D721Med (cell line): ENCODE measurements at regions not wholly inside any gene's neighbourhood (a gene's known extent, or its start where the extent isn't known, plus 50 kb on each side); places are given as distances from the start of the nearest gene placed in this dataset.
"Not testable (repeated sequence)": the region's sequence is repeated elsewhere in the genome, so short reads cannot be mapped to it uniquely, and the experiment has no call there.

Experiments
- DNase-seq: peaks from one replicate; pipeline ENCODE4 v3.0.0; 2011; ENCODE audit warnings: low spot score; ENCODE audit not compliant: insufficient read length
- FAIRE-seq: peaks from 2 replicates; lab custom pipeline; 2011; peaks lifted over from hg19 to GRCh38; lab: Jason Lieb, UNC
- TF ChIP-seq, protein P1 (sequence below): IDR thresholded peaks from 2 replicates; pipeline ENCODE4 v1.5.1; 2012; ENCODE audit warnings: mild to moderate bottlenecking, control low read depth; ENCODE audit not compliant: insufficient read depth; ENCODE audit errors: missing control alignments

DNA sequence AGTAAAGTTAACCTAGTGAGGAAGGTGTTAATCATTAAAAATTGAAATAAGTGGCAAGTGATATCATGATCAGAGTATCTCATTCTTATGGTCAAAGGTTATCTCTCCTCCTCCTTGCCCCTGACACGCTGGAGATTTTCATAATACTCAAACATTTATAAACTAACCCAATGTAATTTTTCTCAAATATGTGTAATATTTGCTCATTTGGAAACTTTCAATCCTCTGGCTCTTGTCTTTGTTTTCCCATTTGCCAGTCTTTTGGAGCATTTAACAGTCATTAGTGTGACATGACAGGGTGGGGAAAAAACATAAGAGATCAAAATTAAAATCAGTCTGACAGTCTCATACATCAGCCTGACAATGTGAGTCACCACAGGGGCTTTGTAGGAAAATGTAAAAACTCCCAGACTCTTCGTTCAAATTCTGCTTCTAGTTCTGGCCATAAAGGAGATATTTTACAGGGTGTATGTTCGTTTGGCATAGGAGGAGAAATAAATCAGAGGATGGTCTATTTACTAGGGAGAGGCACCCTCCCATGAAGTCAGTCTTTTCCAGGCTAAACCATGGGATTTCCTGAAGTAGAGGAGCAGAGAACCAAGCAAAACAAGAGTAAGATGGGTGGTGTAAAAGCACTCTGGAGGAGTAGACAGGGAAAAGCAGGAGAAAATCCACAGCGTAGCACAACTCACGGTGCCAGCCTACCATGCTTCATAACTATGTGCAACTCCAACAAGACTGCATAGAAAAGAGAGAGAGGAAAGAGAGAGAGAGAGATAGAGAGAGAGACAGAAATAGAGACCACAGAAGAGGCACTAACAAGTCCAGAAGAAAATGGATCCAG lies 369.2 kb upstream of the PDE3A start:
- TF ChIP-seq, protein P1, sequence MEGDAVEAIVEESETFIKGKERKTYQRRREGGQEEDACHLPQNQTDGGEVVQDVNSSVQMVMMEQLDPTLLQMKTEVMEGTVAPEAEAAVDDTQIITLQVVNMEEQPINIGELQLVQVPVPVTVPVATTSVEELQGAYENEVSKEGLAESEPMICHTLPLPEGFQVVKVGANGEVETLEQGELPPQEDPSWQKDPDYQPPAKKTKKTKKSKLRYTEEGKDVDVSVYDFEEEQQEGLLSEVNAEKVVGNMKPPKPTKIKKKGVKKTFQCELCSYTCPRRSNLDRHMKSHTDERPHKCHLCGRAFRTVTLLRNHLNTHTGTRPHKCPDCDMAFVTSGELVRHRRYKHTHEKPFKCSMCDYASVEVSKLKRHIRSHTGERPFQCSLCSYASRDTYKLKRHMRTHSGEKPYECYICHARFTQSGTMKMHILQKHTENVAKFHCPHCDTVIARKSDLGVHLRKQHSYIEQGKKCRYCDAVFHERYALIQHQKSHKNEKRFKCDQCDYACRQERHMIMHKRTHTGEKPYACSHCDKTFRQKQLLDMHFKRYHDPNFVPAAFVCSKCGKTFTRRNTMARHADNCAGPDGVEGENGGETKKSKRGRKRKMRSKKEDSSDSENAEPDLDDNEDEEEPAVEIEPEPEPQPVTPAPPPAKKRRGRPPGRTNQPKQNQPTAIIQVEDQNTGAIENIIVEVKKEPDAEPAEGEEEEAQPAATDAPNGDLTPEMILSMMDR: no peak
- no peak for FAIRE-seq

GRCh38 chr12:19999805-20000138 lies 368.6 kb upstream of the PDE3A start:
- TF ChIP-seq, protein P1: no peak
- no peak for FAIRE-seq
- no peak for DNase-seq

More for the DNA sequence above, 369.2 kb upstream of the PDE3A start:
- DNase-seq: no peak

DNA sequence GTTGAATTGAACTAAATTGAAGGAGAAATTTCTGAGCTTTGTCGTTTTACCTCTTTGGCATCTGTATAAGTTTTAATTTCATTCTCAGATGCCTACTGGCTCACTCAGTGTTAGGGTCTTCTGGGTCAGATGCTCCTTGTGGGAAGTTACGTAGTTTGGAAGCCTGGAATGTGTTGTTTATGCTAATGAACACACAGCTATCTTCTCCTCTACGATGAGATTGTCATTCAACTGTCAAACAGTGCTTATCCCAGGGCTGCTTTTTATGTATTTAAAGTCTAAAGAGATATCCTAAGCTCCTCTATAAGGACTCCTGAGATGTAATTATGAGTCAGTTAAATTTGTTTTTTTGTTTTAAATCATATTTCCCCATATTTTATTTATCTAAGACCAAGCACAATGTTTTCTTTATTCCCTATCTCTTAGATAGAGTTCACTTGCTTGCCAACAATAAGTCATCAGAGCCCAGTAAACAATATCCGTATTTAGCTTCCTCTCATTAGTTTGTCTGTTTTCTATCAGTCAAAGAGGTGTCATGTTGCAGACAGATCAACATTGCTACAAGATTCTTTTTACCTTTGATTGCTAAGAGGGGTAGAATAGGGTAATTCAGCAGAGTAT lies 368.0 kb upstream of the PDE3A start:
- TF ChIP-seq, protein P1: no peak
- DNase-seq (no peak), FAIRE-seq (no peak)

DNA sequence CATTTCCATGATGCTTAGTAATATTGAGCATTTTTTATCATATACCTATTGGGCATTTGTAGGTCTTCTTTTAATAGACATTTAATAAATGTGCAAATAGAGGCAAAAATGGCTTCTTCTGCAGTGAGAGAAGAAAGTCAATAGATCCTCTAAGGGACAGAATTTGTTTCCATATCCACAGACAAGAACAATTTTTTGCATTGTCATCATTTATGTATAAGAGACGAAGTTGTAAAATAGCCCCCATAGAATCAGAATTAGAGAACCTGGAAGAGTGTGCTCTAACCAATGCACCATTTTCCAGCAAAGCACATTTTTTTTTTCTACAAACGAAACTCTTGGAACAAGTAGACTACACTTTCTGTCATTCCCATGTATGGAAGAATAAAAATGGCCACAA lies 365.1 kb upstream of the PDE3A start:
- FAIRE-seq: no peak
- TF ChIP-seq, protein P1: no peak
- DNase-seq: no peak

DNA sequence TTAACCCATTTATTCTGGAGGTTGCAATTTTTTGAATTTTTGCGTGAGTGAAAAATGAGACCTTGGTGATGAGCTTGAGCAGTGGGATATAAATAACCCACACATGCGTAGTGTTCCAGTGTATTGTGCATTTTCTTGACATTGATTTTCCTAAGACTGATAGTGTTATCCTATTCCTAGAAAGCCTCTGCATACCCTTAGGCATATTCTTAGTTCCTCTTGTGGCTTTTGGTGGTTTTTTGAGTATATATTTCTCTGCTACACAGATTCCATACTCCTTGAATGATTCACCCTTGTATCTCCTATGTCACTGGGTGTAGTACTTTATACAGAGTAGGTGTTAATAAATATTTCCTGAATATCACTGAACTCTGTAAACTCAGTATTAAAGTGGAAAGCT lies 363.4 kb upstream of the PDE3A start:
- DNase-seq (no peak), FAIRE-seq (no peak)
- TF ChIP-seq, protein P1: no peak

DNA sequence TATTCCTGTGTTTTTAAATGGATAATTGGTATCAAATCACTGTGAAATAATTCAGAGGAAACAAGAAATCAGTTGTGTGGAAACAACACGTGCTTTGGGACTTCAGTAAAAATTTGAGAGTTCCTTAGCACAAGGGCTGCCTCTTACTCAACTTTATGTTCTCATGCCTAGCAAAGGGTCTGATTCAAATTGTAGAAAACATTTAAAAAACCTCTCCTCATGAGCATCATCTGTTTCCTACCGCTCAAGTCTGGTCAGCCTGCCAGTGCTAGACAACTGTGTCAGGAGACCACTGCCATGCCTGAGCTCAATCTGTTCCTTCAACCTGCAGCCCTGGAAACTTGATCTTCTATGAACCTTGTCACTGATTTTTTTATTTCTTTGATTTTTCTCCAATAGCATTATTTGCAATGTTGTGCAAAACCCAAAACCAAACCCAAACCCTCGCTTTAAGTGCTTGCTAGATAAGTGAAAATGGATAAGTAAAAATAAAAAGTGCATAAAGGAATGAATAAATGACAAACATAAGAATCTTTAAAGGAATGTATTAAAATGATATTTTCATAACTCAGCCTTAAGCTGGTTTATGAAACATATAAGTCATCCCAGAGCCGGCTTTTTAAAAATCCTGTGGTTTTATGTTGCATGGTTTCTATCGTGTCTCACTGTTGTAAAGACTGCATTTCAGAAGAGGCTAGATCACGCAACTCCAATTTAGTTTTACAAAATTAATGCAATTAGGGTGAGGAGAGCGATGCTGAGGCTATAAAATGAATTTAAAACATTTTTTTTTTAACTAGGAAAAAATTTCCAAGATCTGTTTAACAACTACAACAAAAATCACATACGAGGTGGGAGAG lies 361.2 kb upstream of the PDE3A start:
- no peak for DNase-seq
- FAIRE-seq: no peak
- TF ChIP-seq, protein P1: no peak

GRCh38 chr12:20009965-20010364 lies 358.4 kb upstream of the PDE3A start:
- not testable (repeated sequence) for FAIRE-seq, DNase-seq
